Pons (tissue), 1 donor: ENCODE measurements at regions not wholly inside any gene's neighbourhood (a gene's known extent, or its start where the extent isn't known, plus 50 kb on each side); places are given as distances from the start of the nearest gene placed in this dataset.

ENCODE experiments used
- DNase-seq: peaks from one replicate; pipeline ENCODE4 v3.0.0-alpha.2; 2016; ENCODE audit warnings: low spot score

GRCh38 chr12:46470036-46470627, 97.6 kb upstream of the SLC38A2 start:
- no peak for DNase-seq

GRCh38 chr12:46468813-46469212, 96.2 kb upstream of the SLC38A2 start:
- no peak for DNase-seq

DNA sequence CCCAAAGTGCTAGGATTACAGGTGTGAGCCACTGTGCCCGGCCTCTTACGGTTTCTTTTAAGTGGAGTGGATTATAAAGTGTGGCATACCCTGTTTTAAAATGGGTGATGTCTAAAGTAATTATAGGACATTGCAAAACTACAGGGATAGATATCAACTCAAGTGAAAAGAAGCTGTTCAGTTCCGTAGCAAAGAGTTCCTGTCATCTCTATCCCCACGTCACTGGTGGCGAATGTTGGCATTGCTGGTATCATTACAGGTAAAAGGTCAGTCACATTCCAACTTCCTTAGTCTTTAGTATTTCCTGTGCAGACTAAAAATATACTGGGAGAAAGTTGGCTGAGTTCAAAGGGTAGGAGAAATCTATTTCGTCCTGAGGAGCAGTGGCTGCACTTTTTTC, 95.6 kb upstream of the SLC38A2 start:
- no peak for DNase-seq

DNA sequence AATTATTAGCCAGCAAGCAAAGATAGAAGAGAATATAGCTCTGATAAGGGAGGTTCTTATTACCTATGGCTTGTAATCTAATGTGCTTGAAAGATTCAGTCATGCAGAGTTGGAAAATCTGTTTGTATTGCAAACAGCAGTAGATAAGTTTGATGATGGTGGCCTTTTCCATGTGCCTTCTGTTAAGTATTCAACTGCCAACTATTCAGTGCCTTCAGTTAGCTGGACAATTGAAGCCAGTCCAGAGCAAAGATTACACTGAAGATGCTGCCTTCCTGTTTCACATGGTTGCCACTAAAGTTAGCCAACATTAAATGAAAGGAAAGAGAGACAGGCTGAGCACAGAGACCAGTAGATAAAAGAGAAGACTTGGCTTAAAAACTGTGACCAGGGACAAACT, 92.7 kb upstream of the SLC38A2 start:
- no peak for DNase-seq

- DNase-seq: no peak
Observed at GRCh38 chr12:46464863-46465262, 92.3 kb upstream of the SLC38A2 start.

DNA sequence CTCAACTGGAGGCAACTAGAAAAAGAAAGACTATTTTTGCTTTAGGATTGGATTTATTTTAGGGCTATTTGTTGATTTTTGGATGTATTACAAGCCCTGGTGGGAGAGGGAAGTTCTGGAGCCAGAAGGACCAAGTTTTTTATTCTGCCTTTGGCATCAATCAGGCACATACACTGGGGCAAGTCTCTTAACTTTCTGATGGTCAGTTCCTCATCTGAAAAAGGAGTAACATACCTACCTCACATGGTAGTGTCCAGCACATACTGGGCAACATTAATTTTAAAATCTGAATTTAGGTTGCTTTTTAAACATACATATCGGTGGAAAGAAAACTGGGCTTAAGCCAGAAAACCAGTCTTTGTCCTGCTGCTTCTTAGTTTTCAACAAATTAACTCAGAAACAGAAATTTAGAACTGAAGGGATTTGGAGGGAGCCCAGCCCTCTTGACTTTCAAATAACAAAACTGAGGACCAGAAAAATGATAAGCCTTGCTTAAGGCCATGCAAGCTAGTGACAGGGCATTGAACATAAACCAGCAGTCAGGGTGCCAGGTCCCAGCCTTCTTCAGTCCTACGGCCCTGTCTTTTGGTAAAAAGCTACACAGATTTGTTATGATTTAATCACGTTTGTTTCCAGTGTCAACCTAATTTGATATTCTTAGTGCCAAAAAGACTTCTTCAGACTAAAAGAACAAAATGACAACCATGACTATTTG, 90.2 kb upstream of the SLC38A2 start:
- no peak for DNase-seq

- DNase-seq: no peak
Observed at GRCh38 chr12:46461907-46462640, 89.5 kb upstream of the SLC38A2 start.

GRCh38 chr12:46461459-46461858, 88.9 kb upstream of the SLC38A2 start:
- DNase-seq: no peak

GRCh38 chr12:46460682-46461210, 88.2 kb upstream of the SLC38A2 start:
- DNase-seq: no peak

DNA sequence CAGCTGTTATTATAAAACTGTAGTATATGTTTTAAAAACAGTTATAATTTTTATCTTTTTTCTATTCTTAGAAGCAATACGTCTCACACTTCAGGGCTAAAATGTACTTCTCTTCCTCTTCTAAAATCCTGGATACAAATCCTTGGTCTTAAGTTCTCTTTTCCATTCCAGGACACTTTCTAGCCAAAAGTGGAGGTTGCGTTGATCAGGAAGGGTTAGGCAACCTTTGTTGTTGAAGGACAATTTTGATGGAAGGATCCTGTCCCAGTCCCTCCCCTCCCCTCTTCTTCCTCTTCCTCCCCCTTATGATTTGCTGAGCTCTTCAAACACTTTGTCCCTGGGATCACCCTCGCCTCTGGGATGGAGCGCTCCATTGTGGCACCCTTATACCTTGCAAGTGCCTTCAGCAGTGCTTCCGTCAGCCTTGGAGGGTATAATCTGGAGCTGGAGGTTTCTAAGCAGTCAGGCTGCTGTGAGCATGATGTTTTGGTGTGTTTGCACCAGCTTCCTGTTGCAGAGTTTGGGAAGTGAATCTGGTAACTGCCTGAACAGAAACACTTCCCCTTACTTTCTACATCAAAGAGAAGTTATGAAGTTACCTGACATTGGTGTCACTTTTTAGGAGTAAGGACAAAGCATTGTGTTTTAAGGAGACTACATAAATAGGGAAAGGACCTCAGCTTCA, 87.4 kb upstream of the SLC38A2 start:
- peak; percentile 71 for DNase-seq

DNA sequence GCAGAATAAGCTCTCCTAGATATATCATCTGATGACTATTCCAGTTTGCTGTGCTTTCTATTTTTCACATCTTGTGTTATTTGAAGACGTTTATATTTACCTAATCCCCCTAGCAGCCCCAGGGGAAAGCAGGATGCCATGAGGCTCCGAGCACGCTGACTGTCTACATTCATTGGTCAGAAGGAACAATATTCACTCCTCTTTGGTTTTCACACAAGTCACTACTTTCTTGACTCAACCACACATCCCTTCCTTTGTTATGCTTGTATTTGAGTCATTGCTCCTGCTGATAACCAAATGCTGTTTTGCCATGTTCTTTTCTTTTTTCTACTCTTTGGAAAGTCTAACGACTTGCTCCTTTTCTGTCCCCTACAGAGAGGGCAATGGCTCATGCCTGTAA, 86.5 kb upstream of the SLC38A2 start:
- DNase-seq: no peak

DNA sequence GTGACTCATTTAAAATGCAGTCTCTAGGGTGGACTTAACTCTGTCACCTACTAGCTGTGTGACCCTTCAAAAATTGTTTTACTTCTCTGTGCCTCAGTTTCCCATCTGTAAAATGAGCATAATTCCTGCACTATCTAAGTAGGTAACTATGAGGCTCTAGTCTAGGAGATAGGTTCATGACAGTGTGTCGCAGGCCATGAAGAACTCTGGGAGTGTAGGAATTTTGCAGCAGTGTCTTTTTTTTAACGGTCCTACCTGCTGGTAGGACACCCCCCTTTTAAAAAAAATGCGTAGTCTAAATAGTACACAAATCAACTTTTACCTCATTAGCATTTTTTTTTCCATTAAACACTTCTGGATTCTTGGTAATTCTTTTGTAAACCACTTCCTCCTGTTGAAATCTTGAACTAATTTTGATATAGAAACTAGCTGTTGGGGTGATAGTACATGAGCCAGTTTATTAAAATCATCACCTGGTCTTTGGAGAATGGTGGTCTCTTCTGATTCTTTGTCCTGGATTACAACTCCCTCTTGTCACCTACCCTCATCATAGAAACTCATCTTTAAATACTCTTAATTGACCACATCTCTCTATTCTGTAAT, 86.0 kb upstream of the SLC38A2 start:
- DNase-seq: no peak

DNA sequence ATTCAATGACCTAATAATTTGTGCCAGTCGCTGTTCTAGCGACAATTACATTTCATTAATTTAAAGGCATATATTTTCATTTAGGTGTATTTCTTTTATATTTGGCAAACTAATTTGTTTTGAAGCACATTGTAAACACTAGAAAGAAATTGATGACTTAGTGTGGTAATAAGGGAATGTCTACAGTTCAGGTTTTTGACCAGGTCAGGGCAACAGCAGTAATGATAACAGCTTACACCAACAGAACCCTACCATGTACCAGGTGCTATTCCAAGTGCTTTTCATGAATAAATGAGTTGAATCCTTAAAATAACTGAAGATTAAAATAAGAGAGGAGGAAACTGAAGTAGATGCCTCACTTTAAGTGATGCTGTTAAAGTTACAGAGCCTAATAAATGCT, 85.4 kb upstream of the SLC38A2 start:
- DNase-seq: no peak

DNA sequence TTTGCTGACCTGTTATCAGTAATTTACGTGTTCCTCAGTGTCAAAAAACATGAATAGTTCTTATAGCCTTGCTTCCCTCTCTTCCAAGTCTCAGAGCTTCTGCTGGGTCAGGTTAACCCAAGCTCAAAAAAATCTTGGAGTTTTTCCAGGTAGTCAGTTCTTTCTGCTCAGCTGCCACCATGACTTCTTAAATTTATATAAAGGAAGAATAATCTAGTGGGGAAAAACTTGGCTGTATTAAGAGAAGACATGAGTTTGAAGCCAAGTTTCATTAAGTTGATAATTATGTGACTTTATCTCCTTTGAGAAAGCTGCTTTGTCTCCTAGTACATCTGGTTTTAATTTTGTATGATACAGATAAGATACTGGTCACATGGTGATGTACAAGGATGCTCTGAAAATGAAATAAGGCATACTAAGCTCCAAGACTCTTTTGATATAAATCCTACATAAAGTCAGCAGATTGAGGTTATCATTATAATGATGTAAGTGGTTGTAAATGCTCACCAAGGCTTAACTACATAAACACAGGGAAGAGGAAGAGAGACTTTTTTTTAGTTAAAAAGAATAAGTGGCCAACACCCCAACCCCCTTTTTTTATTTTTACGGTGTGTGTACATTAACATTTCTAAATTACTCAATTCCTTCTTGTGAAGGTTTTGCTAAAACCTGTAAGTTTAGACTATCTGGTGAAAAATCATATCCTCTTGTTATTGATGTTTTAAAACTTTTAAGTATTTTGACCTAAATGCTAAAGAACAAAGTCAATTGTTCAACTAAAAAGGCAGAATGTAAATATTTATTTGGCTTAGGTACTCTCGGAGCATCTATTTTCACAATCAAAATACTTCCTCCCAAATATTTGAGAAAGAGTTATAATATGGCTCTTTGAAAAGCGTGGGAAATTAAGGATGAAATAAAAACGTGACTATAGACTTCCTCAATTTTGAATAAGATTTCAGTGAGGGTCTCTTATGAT, 84.1 kb upstream of the SLC38A2 start:
- no peak for DNase-seq

- no peak for DNase-seq
Observed at GRCh38 chr12:46455648-46456352, 83.2 kb upstream of the SLC38A2 start.

GRCh38 chr12:46454981-46455380, 82.4 kb upstream of the SLC38A2 start:
- DNase-seq: no peak

DNA sequence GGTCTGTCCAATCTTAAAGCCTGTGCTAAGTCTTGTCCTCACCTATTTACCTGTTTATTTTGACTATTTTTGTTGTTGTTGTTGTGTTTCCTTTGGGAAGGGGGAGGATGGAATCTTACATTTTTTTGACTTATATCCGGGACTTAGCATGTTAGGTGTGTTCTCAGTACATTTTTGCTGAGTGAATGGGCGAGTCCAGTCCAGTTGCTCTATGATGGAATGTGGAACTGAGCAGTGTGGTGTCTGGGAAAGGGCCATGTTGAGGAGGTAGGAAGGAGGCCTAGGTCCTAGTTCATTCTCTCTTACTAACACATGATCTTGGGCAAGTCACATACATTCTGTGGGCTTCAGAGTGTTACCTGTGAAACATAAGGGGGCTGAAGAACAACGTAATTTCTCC, 80.9 kb upstream of the SLC38A2 start:
- no peak for DNase-seq

DNA sequence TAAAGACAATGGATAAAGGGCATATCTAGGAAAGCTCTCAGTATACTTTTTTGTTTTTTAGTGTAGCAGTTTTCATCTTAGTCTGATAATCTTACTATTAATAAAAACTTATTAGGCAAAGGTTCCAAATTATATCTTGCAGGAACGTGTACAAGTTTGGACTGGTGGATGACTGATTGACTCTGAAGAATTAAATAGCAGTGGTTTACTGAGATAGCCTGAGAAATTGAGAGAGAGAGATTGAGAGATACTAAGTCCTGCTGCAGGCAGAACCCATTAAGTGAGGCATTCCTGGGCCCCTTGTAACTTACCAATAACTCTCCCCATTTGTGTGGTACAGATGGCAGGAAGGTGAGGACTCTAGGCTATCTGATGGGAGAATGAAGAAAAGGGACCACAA, 80.2 kb upstream of the SLC38A2 start:
- DNase-seq: no peak

DNA sequence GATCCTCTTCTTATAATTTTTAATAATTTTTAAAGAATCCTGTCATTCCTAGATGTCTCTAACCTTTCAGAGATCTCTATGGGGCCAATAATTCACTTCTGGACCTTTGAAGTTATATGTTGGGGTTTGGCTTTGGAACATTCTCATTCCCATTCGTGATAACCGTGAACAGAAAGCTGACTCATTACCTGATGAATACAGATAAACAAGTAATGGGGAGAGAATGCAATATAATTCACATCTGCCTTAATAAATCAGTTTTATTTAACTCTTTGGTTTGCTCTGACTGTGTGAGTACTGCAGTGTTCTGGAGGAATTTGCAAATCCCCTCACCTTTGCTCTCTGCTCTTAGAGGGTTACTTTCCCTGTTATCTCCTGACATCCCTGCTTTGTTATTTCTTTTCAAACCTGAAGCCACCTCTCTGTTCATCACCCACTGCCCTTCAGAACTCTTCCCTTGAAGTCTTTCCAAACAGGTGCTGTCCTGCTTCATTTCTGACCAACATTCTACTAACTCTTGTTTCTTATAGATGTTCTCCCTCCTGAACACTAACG, 79.6 kb upstream of the SLC38A2 start:
- DNase-seq: no peak
